ENCODE measurements at regions not wholly inside any gene's neighbourhood (a gene's known extent, or its start where the extent isn't known, plus 50 kb on each side); places are given as distances from the start of the nearest gene placed in this dataset.

DNA sequence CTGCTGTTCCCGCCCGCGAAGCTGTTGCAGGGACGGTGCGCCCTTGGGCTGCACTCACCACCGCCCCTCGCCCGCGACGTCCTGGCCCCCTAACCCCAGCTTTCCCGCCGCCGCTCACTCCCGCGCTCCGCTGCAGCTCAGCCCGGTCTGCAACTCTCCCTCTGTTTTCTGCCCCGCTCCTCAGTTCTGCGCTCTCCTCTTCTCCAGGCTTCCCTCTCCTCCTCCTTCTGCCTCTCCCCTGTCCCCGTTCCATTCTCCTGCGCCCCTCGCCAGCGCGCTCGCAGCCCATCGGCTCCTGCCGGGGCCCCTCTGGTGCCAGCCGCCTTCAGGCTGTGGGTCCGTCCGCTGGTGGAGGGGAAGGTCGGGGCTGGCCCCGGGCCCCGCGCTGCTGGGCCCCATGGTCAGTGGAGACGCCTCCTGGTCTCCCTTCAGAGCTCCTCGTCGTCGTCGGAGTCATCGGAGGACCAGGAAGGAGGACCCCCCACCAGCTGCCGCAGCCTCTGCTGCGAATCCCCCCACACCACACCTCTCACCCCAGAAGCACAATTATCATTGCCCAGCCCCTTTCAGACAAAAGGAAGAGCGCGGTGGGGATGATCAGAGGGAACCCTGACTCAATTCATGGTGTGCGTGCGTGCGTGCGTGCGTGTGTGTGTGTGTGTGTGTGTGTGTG, 223.2 kb upstream of the FOXF1 start:
- DNase-seq: no peak

DNA sequence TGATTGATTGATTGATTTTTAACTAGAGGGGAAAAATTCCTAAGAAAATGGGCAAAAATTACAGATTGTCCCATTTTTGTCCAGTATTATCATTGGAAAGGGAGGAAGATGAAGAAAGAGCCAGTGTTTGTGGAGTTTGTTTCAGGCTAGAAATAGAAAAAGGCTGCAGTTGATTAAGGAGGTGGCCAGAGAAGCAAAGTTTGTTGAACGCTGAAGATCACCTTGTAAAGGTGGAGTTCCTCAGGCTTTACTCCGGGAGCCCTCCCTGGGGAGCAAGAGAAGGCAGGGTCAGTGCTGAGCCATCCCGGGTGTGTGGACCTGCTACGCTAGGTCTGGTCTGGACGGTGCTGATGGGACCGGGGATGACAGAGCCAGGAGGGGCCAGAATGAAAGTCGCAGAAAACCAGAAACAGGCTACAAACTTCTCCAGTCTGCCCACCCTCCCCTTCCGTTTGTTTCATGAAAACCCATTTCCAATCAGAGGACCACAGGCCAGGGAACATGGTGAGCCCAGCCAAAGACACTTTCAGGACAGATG, 222.6 kb upstream of the FOXF1 start:
- no peak for DNase-seq

GRCh38 chr16:86288716-86289294, 221.5 kb upstream of the FOXF1 start:
- no peak for DNase-seq

DNA sequence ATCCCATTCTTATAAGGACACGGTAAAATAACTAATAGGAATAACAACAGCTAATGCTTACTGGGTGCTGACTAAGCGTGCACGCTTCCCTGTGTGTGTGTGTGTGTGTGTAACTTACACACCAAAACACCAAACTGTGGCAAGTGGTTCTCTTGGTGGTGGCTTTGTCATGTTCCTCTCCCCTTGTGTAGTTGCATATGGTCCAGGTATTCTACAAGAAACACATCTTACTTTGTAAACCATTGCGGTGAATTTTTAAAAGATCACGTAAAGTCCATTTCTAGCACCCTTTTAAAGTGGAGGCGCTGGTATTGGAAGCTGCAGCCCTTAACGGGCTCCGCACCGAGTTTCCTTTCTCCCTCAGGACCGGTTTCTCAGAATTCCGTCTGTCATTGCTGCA, 221.0 kb upstream of the FOXF1 start:
- DNase-seq: no peak

GRCh38 chr16:86289907-86290306, 220.4 kb upstream of the FOXF1 start:
- DNase-seq: no peak

- no peak for DNase-seq
These were observed 218.8 kb upstream of the FOXF1 start for GRCh38 chr16:86291491-86291890.

GRCh38 chr16:86292171-86292775, 218.1 kb upstream of the FOXF1 start:
- DNase-seq: no peak

DNA sequence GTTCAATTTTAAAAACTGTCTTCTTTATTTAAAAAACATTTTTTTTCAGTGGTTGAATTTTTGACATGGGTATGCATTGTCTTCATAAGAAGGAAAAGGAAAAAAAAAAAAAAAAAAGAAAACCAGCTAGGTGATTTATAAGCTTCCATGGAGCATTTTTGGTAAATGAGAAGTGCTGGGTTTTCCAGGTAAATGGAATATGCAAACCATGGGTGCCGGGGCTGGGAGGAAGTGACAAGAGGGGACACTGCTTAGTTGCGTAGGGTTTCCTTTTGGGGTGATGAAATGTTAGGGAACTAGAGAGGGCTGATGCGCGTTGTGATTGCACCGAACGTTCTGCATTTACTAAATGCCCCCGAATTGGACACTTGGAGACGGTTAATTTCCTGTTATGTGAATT, 217.4 kb upstream of the FOXF1 start:
- no peak for DNase-seq

DNA sequence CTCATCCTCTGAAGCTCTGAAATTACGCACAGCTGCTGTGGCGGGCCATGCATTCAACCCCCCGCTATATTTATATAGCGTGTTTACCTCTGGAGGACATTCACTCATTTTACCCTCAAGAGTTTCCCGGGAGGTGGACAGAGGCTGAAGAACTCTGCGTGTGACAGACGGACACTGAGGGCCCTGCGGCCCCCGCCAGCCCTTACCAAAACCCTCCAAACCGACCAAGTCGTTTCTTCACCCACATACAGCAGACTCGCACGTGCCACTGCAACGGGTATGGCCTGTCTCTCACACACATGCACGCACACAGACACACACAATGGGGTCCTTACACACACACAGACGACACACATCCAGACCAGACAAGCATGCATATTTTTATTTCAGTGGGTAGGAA, 216.4 kb upstream of the FOXF1 start:
- DNase-seq: no peak

DNA sequence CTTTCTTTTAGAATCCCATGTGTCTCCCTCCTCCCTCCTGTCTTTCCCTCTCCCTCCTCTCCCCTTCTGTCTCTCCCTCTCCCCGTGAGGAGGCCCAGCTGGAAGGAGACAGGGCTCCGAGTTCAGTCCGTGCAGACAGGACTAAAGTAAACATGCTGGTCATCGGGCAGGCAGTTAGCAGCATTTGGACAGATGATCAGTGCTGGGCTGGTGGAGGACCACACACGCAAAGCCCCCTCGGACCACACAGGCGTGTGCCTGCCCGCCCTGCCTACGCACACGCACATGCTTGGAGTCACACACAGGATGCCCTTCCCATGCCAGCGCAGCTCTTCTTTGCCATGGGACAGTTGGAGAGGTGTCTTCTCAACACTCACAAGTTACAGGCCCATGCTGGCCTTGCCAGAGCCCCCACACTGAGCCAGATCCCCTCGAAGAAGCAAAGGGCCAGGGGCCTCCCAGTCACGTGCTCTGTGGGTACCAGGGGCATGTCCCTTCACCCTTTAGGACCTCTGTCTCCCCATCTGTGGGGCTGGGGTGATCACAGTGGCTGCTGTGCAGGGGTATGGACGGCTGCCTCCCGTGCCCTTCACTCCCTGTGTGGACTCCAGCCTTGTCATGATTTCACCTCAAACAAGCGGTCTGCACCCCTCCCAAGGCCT, 215.7 kb upstream of the FOXF1 start:
- DNase-seq: no peak

DNA sequence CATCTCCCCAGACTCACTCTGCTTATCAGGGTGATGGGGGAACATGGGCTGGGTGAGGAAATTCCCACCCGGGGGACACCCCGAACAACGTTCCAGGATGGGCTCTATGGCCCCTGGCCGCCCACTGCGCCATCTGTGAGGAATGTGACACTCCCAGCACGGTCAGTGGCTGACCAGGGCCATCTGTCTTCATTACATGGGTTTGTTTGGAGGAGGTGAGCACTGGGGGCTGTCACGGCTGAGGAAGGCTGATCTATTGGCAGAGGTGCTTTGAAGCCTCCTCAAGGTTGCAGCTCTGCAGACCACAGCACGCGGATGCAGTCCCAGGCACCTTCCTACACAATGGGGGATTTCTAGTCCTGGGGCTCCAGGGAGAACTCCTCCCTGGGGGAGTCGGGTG, 214.1 kb upstream of the FOXF1 start:
- no peak for DNase-seq

GRCh38 chr16:86297391-86297790, 212.9 kb upstream of the FOXF1 start:
- DNase-seq: no peak

DNA sequence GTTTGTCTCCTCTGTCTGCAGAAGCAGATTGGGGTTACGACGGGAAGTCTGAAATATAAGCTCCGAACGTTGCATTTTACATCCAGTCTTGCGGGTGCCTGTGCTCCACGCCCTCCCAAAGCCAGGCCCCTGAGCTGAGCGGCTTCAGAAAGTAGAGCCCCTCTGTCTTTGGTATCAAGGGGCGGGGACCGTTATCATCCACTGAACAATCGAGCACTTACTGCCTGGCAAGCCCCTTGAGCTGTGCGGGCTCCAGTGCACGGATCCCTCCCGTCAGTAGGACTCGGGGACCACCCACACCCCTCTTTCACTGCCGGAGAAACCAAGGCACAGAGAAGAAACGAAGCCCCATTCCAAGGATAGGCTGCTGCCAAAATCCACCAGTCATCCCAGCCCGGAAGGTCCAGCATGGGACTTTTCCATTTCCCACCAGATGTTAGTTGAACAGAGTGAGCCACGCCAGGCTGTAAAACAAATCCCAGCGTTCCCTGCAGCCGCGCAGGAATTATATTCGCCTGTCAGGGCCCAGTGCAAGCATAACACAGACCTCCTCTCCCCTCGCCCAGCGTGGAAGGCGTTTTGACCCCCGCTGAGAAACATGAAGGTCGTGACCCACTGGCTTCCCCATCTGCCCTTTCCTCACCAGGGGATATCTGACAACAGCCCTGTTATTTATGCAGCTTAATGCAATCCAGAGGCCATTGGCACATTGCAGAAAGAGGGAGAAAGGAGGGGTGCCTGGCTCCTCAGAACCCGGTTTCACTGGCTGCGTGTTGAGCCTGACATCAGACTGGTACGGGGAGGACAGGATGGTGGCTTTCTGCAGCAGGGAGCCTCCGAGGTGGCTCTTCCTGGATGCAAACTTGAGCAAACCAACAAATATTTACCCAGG, 212.2 kb upstream of the FOXF1 start:
- no peak for DNase-seq

DNA sequence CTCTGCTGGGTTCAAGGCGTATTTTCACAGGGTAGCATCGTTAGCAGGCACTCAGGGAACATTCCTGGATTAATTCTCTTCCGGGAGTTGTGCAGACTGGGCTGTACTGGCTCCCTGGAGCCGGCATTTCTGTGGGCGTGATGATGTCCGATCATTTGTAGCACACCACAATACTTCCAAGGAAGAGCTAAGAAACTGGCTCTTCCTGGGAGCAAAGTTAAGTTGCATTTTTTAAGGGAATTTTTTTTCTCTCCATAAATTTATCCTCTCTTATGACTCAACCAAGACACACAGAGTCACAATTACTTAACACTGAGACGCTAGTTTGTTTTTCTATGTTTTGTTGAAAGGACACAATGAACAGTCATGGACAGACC, 211.6 kb upstream of the FOXF1 start:
- DNase-seq: no peak

DNA sequence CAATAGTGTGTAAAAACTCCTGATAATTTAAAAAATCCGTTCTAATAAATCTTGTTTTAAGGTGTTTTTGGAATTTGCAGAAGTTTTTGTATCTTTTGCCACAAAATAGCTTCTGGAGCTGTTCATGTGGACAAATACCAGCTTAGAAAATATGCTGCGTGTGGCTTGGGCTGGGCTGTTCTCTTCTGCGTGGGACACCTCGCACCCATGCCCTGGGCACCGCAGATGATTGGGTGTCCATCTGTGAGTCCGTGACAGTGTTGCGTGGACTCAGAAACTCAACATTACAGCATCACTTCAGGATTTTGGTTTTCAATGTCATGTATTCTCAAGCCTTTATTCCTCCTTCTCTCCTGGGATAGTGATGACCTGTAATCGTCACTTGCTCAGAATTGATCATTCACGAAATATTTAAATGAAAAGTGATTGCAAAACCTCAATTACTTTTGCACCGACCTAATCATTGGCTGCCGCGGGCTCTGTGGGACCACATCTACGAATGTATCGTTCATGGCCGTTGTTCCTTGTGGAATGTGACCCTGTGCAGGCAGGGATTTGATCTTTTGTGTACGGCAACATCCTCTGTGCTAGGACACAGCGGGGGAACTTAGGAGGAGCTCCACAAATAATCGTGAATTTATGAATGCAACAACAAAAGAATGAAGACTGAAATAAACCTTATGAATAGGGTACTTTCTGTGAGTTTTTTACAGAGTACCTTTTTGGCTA, 210.3 kb upstream of the FOXF1 start:
- DNase-seq: no peak

GRCh38 chr16:86300746-86301481, 209.4 kb upstream of the FOXF1 start:
- peak; percentile 37 for DNase-seq

GRCh38 chr16:86302421-86303109, 207.8 kb upstream of the FOXF1 start:
- no peak for DNase-seq

GRCh38 chr16:86303787-86304678, 206.3 kb upstream of the FOXF1 start:
- DNase-seq: no peak

GRCh38 chr16:86304868-86305267, 205.5 kb upstream of the FOXF1 start:
- DNase-seq: no peak

DNA sequence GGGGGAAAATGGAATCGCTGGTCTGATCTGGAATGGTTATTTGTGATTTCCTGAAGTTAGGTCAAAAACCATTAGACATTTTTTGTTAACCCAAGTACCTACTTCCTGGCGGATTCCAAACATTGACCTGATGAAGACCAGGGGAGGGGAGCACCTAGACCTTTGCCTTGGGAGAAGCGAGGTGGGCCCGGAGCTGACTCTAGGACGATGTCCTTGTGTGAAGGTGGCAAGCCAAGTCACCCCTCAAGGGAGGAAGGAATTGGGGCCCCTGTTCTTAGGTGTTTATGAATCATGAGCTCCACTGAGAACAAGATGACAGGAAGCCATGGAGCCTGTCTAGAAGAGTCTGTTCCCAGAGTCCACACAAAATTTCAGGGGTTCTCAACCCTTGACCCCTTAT, 204.9 kb upstream of the FOXF1 start:
- DNase-seq: no peak

Measured in hematopoietic multipotent progenitor cell treated with erythropoietin and hydrocortisone succinate and interleukin-3 and kit ligand, for 4 days (in vitro differentiated cells).